OCI-LY1 (cell line): ENCODE measurements at regions not wholly inside any gene's neighbourhood (a gene's known extent, or its start where the extent isn't known, plus 50 kb on each side); places are given as distances from the start of the nearest gene placed in this dataset.

ENCODE experiments used
- H2AFZ ChIP-seq: fragments of 200-600 bp; sonication (generic), shearing (Covaris generic); 2 replicates; pipeline ENCODE4 v1.6.0; 2014; ENCODE audit warnings: antibody characterized with exemption, mild to moderate bottlenecking, low read length
- H3F3A ChIP-seq: fragments of 200-600 bp; sonication (generic), shearing (Covaris generic); 2 replicates; pipeline ENCODE4 v1.6.0; 2014; ENCODE audit warnings: mild to moderate bottlenecking, antibody characterized with exemption, low read length, moderate library complexity; ENCODE audit not compliant: insufficient read depth
- H3K27ac ChIP-seq: fragments of 200-600 bp; sonication (generic); 2 replicates; pipeline ENCODE4 v1.5.1; 2014; ENCODE audit warnings: low read length, mixed run types, mild to moderate bottlenecking, low read depth; ENCODE audit not compliant: poor library complexity, severe bottlenecking
- H3K27me3 ChIP-seq: fragments of 200-600 bp; sonication (generic); 2 replicates; pipeline ENCODE4 v1.6.0; 2014; ENCODE audit warnings: antibody characterized with exemption, mild to moderate bottlenecking, low read length, moderate library complexity; ENCODE audit not compliant: insufficient read depth
- H3K36me3 ChIP-seq: fragments of 200-600 bp; sonication (generic); 2 replicates; pipeline ENCODE4 v1.6.1; 2014; ENCODE audit warnings: mild to moderate bottlenecking, antibody characterized with exemption, low read length, moderate library complexity, mixed read lengths; ENCODE audit not compliant: insufficient read depth
- H3K4me1 ChIP-seq: fragments of 200-600 bp; sonication (generic); 2 replicates; pipeline ENCODE4 v1.5.1; 2014; ENCODE audit warnings: mild to moderate bottlenecking, low read length, moderate library complexity; ENCODE audit not compliant: insufficient read depth, severe bottlenecking
- H3K4me2 ChIP-seq: fragments of 200-600 bp; sonication (generic), shearing (Covaris generic); 2 replicates; pipeline ENCODE4 v1.6.1; 2014; ENCODE audit warnings: low read length
- H3K4me3 ChIP-seq: fragments of 200-600 bp; sonication (generic); 2 replicates; pipeline ENCODE4 v1.5.1; 2014; ENCODE audit warnings: low read length, low read depth, mild to moderate bottlenecking, mixed read lengths; ENCODE audit not compliant: poor library complexity, severe bottlenecking
- H3K79me2 ChIP-seq: fragments of 200-600 bp; shearing (Covaris generic); 2 replicates; pipeline ENCODE4 v1.6.1; 2016; ENCODE audit warnings: mixed run types, low read length, mixed read lengths; ENCODE audit not compliant: insufficient read depth
- H3K9ac ChIP-seq: fragments of 200-600 bp; sonication (generic), shearing (Covaris generic); 2 replicates; pipeline ENCODE4 v1.6.1; 2014; ENCODE audit warnings: mild to moderate bottlenecking, low read length, mixed read lengths
- H3K9me2 ChIP-seq: fragments of 200-600 bp; sonication (generic), shearing (Covaris generic); 2 replicates; pipeline ENCODE4 v1.6.1; 2014; ENCODE audit warnings: low read depth, mild to moderate bottlenecking, low read length, mixed read lengths
- H3K9me3 ChIP-seq: fragments of 200-600 bp; shearing (Covaris generic); 2 replicates; pipeline ENCODE4 v1.6.1; 2014; ENCODE audit warnings: low read length, mixed read lengths
- H4K20me1 ChIP-seq: fragments of 200-600 bp; sonication (generic), shearing (Covaris generic); 2 replicates; pipeline ENCODE4 v1.6.0; 2016; ENCODE audit warnings: mild to moderate bottlenecking, low read length; ENCODE audit not compliant: insufficient read depth
- EZH2 ChIP-seq: fragments of 200-600 bp; sonication (generic), shearing (Covaris generic); IDR thresholded peaks from 2 replicates; pipeline ENCODE4 v1.8.0; 2017; ENCODE audit warnings: borderline replicate concordance, mixed run types, mild to moderate bottlenecking, antibody characterized with exemption, low read length, moderate library complexity, mixed read lengths
- TF ChIP-seq, protein P1 (sequence below): fragments of 200-600 bp; sonication (generic), shearing (Covaris generic); IDR thresholded peaks from 2 replicates; pipeline ENCODE4 v1.5.1; 2017; ENCODE audit warnings: mild to moderate bottlenecking, antibody characterized with exemption, low read length, moderate library complexity, mixed read lengths

DNA sequence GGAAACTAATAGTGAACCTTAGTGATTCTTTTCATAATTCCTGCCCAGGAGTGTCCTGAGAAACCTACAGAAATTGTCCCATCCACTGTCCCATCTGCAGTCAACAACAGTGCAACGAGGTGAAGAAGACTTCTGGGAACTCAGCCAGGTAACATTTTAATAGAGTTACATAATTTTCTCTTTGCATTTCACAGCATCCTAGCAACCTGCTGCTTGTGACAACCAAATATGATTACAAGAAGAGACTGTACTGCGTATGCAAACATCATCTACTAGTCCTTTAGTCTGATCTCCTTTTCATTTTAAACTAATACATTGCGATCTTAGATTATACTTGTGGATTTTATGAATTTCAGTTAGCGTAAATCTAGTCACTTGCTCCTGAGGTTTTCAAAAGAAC, 951.6 kb downstream of the TFAP2A start:
- Histone ChIP-seq H3K9me3 (no peaks in the 10 kb centered on the region), H2AFZ (no peak overlapping the region), H3K27ac (no peak overlapping the region), H4K20me1 (no peaks in the 10 kb centered on the region), H3K4me2 (no peak overlapping the region), H3K4me1 (no peaks in the 10 kb centered on the region), H3K79me2 (no peaks in the 10 kb centered on the region), H3K27me3 (no peaks in the 10 kb centered on the region), H3K9me2 (no peaks in the 10 kb centered on the region), H3K9ac (no peak overlapping the region), H3K4me3 (no peak overlapping the region), H3F3A (no peaks in the 10 kb centered on the region), H3K36me3 (no peaks in the 10 kb centered on the region)
- no peak for TF ChIP-seq EZH2
- TF ChIP-seq, protein P1, sequence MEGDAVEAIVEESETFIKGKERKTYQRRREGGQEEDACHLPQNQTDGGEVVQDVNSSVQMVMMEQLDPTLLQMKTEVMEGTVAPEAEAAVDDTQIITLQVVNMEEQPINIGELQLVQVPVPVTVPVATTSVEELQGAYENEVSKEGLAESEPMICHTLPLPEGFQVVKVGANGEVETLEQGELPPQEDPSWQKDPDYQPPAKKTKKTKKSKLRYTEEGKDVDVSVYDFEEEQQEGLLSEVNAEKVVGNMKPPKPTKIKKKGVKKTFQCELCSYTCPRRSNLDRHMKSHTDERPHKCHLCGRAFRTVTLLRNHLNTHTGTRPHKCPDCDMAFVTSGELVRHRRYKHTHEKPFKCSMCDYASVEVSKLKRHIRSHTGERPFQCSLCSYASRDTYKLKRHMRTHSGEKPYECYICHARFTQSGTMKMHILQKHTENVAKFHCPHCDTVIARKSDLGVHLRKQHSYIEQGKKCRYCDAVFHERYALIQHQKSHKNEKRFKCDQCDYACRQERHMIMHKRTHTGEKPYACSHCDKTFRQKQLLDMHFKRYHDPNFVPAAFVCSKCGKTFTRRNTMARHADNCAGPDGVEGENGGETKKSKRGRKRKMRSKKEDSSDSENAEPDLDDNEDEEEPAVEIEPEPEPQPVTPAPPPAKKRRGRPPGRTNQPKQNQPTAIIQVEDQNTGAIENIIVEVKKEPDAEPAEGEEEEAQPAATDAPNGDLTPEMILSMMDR = no peak

DNA sequence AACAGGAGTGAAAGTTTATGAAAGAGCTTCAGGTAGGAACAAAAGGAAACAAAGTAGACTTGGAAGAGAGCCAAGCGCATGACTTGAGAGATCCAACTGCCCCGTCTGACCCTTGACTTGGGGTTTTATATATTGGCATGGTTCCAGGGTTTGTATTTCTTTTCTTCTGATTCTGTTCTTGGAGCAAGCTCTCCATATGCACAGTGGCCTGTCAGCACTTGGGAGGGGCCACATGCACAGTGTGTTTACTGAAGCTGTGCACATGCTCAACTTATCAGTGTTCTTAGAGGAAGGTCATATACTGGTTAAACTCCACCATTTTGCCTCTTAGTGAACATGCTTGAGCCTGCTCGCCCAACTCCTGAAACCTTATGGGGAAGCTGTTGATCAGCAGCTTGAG, 953.7 kb downstream of the TFAP2A start:
- TF ChIP-seq, protein P1 = no peak
- no peak for TF ChIP-seq EZH2
- no peak overlapping the region for H3K9ac ChIP-seq
- no peaks in the 10 kb centered on the region for H3F3A ChIP-seq
- no peak overlapping the region for H2AFZ ChIP-seq
- H3K27ac ChIP-seq = no peak overlapping the region
- H3K4me3 ChIP-seq = no peak overlapping the region
- no peaks in the 10 kb centered on the region for H3K79me2 ChIP-seq
- no peaks in the 10 kb centered on the region for H3K4me1 ChIP-seq
- H3K36me3 ChIP-seq = no peaks in the 10 kb centered on the region
- H3K27me3 ChIP-seq = no peaks in the 10 kb centered on the region
- no peak overlapping the region for H3K4me2 ChIP-seq
- H3K9me3 ChIP-seq = no peaks in the 10 kb centered on the region
- no peaks in the 10 kb centered on the region for H3K9me2 ChIP-seq
- no peaks in the 10 kb centered on the region for H4K20me1 ChIP-seq

DNA sequence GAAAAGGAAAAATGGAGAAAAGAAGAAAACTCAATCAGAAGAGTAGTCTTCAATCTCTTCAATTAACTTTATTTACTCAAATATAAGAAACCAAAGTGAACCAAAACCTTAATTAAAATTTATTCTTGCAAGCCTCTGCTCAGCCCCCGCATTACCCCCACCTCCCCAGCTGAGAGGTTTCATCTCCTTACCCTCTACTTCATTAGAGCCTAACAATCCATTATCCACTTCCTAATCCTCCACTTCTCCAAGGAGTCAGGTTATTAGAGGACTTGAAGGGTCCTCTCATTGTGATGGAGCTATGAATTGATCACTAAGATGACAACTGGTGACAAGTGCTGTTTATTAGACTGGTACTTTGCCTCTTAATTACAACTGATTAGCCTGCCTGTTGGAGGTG, 956.5 kb downstream of the TFAP2A start:
- Histone ChIP-seq H3K9ac (no peak overlapping the region), H3K79me2 (no peaks in the 10 kb centered on the region), H4K20me1 (no peaks in the 10 kb centered on the region), H3F3A (no peaks in the 10 kb centered on the region), H3K36me3 (no peaks in the 10 kb centered on the region), H3K4me2 (no peak overlapping the region), H3K9me3 (no peaks in the 10 kb centered on the region), H3K9me2 (no peaks in the 10 kb centered on the region), H3K27ac (no peak overlapping the region), H3K4me3 (no peak overlapping the region), H2AFZ (no peak overlapping the region), H3K27me3 (no peaks in the 10 kb centered on the region), H3K4me1 (no peaks in the 10 kb centered on the region)
- TF ChIP-seq, protein P1 = no peak
- TF ChIP-seq EZH2 = no peak
